Panc1 (cell line): ENCODE measurements at regions not wholly inside any gene's neighbourhood (a gene's known extent, or its start where the extent isn't known, plus 50 kb on each side); places are given as distances from the start of the nearest gene placed in this dataset.

Experiments used
- ATAC-seq: fragments of 200-7000 bp; cut with Tn5 transposase; 2 replicates; pipeline ENCODE4 v1.9.1; 2020; ENCODE audit warnings: mild to moderate bottlenecking, moderate library complexity
- BruUV-seq: library from RNA; stranded (reverse); fragments of 400-500 nt; replicated peaks from 2 replicates; lab custom pipeline; 2021; lab: Mats Ljungman, UMichigan
- CTCF ChIA-PET: fragments of 300-600 bp; sonication (Branson Sonifier 250); formaldehyde crosslinking; loops from one replicate; lab custom pipeline; 2022; ENCODE audit warnings: antibody characterized with exemption; lab: Charles Lee
- POLR2A ChIA-PET: fragments of 300-600 bp; sonication (Branson Sonifier 250); formaldehyde crosslinking; loops from one replicate; lab custom pipeline; 2022; ENCODE audit warnings: antibody characterized with exemption; lab: Charles Lee
- DNase-seq: peaks from one replicate; pipeline ENCODE4 v3.0.0-alpha.2; 2010; ENCODE audit warnings: low read depth, low spot score
- H3K27ac ChIP-seq: 2 replicates; pipeline ENCODE4 v1.5.1; 2011; ENCODE audit warnings: mild to moderate bottlenecking, low read length, inconsistent platforms
- H3K27me3 ChIP-seq: fragments of 200-500 bp; sonication (Bioruptor generic); 2 replicates; pipeline ENCODE4 v1.6.0; 2014; ENCODE audit warnings: low read length, inconsistent platforms; ENCODE audit not compliant: control insufficient read depth, insufficient read depth
- H3K36me3 ChIP-seq: fragments of 200-500 bp; sonication (Bioruptor generic); 2 replicates; pipeline ENCODE4 v1.5.1; 2014; ENCODE audit warnings: inconsistent platforms, mild to moderate bottlenecking, low read length, moderate library complexity; ENCODE audit not compliant: control insufficient read depth, insufficient read depth
- H3K4me1 ChIP-seq: 2 replicates; pipeline ENCODE4 v1.5.1; 2011; ENCODE audit warnings: inconsistent platforms, mild to moderate bottlenecking, low read length, moderate library complexity; ENCODE audit not compliant: control insufficient read depth, insufficient read depth
- H3K4me3 ChIP-seq, 2 experiments: 2 replicates each; pipeline ENCODE4 v1.5.1; 2011 to 2012; ENCODE audit warnings: low read depth in 2 of 2, low read length in 2 of 2, mild to moderate bottlenecking in 2 of 2, inconsistent platforms in 1 of 2, moderate library complexity in 1 of 2
- H3K9me3 ChIP-seq: fragments of 200-500 bp; sonication (Bioruptor generic); 2 replicates; pipeline ENCODE4 v1.5.1; 2014; ENCODE audit warnings: low read depth, mild to moderate bottlenecking, inconsistent platforms, low read length, moderate library complexity; ENCODE audit not compliant: control insufficient read depth, insufficient read depth
- POLR2AphosphoS5 ChIP-seq: IDR thresholded peaks from 2 replicates; pipeline ENCODE4 v1.6.1; 2012; ENCODE audit warnings: mild to moderate bottlenecking, low read depth, low read length, moderate library complexity
- SIN3A ChIP-seq: IDR thresholded peaks from 2 replicates; pipeline ENCODE4 v1.6.1; 2012; ENCODE audit warnings: low read depth, mild to moderate bottlenecking, low read length, moderate library complexity, borderline replicate concordance; ENCODE audit not compliant: insufficient read depth
- TCF7L2 ChIP-seq: IDR thresholded peaks from 2 replicates; pipeline ENCODE4 v1.6.1; 2011; ENCODE audit warnings: mild to moderate bottlenecking, low read depth, low read length, inconsistent platforms
- in situ Hi-C: cut with HindIII; loops from 2 replicates; pipeline ENCODE4 v1.10.0; 2016; ENCODE audit warnings: low sequenced_read_pairs, low pct_unique_long_range_greater_than_20kb
- intact Hi-C: fragments of 100-400 bp; cut with micrococcal nuclease; formaldehyde crosslinking; loops from one replicate; pipeline ENCODE4 v1.10.0; 2022; ENCODE audit not compliant: unreplicated experiment
- TF ChIP-seq, protein P1 (sequence below), 2 experiments: IDR thresholded peaks; 2 replicates each; pipeline ENCODE4 v1.6.1; 2011 to 2012; ENCODE audit warnings: low read depth in 2 of 2, control low read depth in 1 of 2, low read length in 1 of 2, mild to moderate bottlenecking in 1 of 2, moderate library complexity in 1 of 2; ENCODE audit not compliant: insufficient read depth in 1 of 2
- TF ChIP-seq, protein P2 (sequence below): fragments of 450-650 bp; IDR thresholded peaks from 2 replicates; pipeline ENCODE4 v1.5.1; 2017; ENCODE audit warnings: mild to moderate bottlenecking

GRCh38 chr1:72662918-72663317, 380.6 kb upstream of the NEGR1 start:
- no peaks in the 10 kb centered on the region for H3K9me3 ChIP-seq
- ChIA-PET POLR2A (no interaction called here), CTCF (no interaction called here)
- DNase-seq (no peak), ATAC-seq (no peak)
- no TSS peak for BruUV-seq
- H3K36me3 ChIP-seq: no peaks in the 10 kb centered on the region
- no peak overlapping the region for H3K27ac ChIP-seq
- H3K27me3 ChIP-seq: no peaks in the 10 kb centered on the region
- TF ChIP-seq POLR2AphosphoS5 (no peak), SIN3A (no peak), TCF7L2 (no peak)
- TF ChIP-seq, protein P1, sequence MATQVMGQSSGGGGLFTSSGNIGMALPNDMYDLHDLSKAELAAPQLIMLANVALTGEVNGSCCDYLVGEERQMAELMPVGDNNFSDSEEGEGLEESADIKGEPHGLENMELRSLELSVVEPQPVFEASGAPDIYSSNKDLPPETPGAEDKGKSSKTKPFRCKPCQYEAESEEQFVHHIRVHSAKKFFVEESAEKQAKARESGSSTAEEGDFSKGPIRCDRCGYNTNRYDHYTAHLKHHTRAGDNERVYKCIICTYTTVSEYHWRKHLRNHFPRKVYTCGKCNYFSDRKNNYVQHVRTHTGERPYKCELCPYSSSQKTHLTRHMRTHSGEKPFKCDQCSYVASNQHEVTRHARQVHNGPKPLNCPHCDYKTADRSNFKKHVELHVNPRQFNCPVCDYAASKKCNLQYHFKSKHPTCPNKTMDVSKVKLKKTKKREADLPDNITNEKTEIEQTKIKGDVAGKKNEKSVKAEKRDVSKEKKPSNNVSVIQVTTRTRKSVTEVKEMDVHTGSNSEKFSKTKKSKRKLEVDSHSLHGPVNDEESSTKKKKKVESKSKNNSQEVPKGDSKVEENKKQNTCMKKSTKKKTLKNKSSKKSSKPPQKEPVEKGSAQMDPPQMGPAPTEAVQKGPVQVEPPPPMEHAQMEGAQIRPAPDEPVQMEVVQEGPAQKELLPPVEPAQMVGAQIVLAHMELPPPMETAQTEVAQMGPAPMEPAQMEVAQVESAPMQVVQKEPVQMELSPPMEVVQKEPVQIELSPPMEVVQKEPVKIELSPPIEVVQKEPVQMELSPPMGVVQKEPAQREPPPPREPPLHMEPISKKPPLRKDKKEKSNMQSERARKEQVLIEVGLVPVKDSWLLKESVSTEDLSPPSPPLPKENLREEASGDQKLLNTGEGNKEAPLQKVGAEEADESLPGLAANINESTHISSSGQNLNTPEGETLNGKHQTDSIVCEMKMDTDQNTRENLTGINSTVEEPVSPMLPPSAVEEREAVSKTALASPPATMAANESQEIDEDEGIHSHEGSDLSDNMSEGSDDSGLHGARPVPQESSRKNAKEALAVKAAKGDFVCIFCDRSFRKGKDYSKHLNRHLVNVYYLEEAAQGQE (IDR thresholded peaks at IDR 0.05; ENCODE audit: insufficient read depth in 1 of 2, low read depth in 2 of 2, low read length in 1 of 2): no peak
- TF ChIP-seq, protein P2, sequence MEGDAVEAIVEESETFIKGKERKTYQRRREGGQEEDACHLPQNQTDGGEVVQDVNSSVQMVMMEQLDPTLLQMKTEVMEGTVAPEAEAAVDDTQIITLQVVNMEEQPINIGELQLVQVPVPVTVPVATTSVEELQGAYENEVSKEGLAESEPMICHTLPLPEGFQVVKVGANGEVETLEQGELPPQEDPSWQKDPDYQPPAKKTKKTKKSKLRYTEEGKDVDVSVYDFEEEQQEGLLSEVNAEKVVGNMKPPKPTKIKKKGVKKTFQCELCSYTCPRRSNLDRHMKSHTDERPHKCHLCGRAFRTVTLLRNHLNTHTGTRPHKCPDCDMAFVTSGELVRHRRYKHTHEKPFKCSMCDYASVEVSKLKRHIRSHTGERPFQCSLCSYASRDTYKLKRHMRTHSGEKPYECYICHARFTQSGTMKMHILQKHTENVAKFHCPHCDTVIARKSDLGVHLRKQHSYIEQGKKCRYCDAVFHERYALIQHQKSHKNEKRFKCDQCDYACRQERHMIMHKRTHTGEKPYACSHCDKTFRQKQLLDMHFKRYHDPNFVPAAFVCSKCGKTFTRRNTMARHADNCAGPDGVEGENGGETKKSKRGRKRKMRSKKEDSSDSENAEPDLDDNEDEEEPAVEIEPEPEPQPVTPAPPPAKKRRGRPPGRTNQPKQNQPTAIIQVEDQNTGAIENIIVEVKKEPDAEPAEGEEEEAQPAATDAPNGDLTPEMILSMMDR: no peak
- intact Hi-C loops: no loop called here
- in situ Hi-C loops: no loop called here
- H3K4me3 ChIP-seq: no peak overlapping the region
- no peaks in the 10 kb centered on the region for H3K4me1 ChIP-seq

- no peak for DNase-seq
- no peaks in the 10 kb centered on the region for H3K4me1 ChIP-seq
- H3K36me3 ChIP-seq: no peaks in the 10 kb centered on the region
- POLR2A ChIA-PET: no interaction called here
- no peak for ATAC-seq
- TF ChIP-seq, protein P2: no peak
- TF ChIP-seq, protein P1 (IDR thresholded peaks at IDR 0.05; ENCODE audit: insufficient read depth in 1 of 2, low read depth in 2 of 2, low read length in 1 of 2): no peak
- no peak for TF ChIP-seq POLR2AphosphoS5
- TF ChIP-seq SIN3A: no peak
- TF ChIP-seq TCF7L2: no peak
- H3K27ac ChIP-seq: no peak overlapping the region
- no peaks in the 10 kb centered on the region for H3K27me3 ChIP-seq
- no peaks in the 10 kb centered on the region for H3K9me3 ChIP-seq
- intact Hi-C loops: no loop called here
- no TSS peak for BruUV-seq
- in situ Hi-C loops: no loop called here
- H3K4me3 ChIP-seq: no peak overlapping the region
- CTCF ChIA-PET: interaction anchor here (0.6 kb wide), 1 partner anchor 173 kb away, joined by 5 read pairs; no protein-coding TSS in a partner anchor
Observed at GRCh38 chr1:72650843-72651435, 368.6 kb upstream of the NEGR1 start.
